Loucy (cell line): ENCODE measurements at regions not wholly inside any gene's neighbourhood (a gene's known extent, or its start where the extent isn't known, plus 50 kb on each side); places are given as distances from the start of the nearest gene placed in this dataset.

Experiments used
- H2AFZ ChIP-seq: fragments of 200-600 bp; sonication (generic); 2 replicates; pipeline ENCODE4 v1.6.0; 2016; ENCODE audit warnings: antibody characterized with exemption, mild to moderate bottlenecking, low read length, moderate library complexity
- H3F3A ChIP-seq: fragments of 200-600 bp; 2 replicates; pipeline ENCODE4 v1.6.0; 2016; ENCODE audit warnings: antibody characterized with exemption, low read depth, mild to moderate bottlenecking
- H3K27me3 ChIP-seq: fragments of 200-600 bp; sonication (generic); 2 replicates; pipeline ENCODE4 v1.6.1; 2014; ENCODE audit warnings: low read length, mild to moderate bottlenecking; ENCODE audit not compliant: insufficient read depth, poor library complexity, severe bottlenecking
- H3K36me3 ChIP-seq: fragments of 200-600 bp; sonication (generic); 2 replicates; pipeline ENCODE4 v1.6.1; 2016; ENCODE audit warnings: low read length; ENCODE audit not compliant: insufficient read depth
- H3K4me1 ChIP-seq: fragments of 200-600 bp; sonication (generic); 2 replicates; pipeline ENCODE4 v1.5.1; 2014; ENCODE audit warnings: low read length, mild to moderate bottlenecking; ENCODE audit not compliant: insufficient read depth, poor library complexity, severe bottlenecking
- H3K4me2 ChIP-seq: fragments of 200-600 bp; sonication (generic); 2 replicates; pipeline ENCODE4 v1.6.0; 2014; ENCODE audit warnings: antibody characterized with exemption, low read length, low read depth, mild to moderate bottlenecking; ENCODE audit not compliant: poor library complexity, severe bottlenecking
- H3K4me3 ChIP-seq: fragments of 200-600 bp; sonication (generic); 2 replicates; pipeline ENCODE4 v1.5.1; 2014; ENCODE audit warnings: low read length, mild to moderate bottlenecking, mixed read lengths; ENCODE audit not compliant: poor library complexity, severe bottlenecking
- H3K79me2 ChIP-seq: fragments of 200-600 bp; sonication (generic); 2 replicates; pipeline ENCODE4 v1.6.1; 2014; ENCODE audit warnings: low read length; ENCODE audit not compliant: insufficient read depth
- H3K9ac ChIP-seq: fragments of 200-600 bp; sonication (generic); 2 replicates; pipeline ENCODE4 v1.6.0; 2014; ENCODE audit warnings: mild to moderate bottlenecking, low read depth, low read length, moderate library complexity; ENCODE audit not compliant: poor library complexity, severe bottlenecking
- H3K9me2 ChIP-seq: fragments of 200-600 bp; sonication (generic); replicated peaks from 2 replicates; pipeline ENCODE4 v1.6.1; 2016; ENCODE audit warnings: low read depth, low read length, mixed read lengths
- H3K9me3 ChIP-seq: fragments of 200-600 bp; sonication (generic); 2 replicates; pipeline ENCODE4 v1.6.1; 2014; ENCODE audit warnings: mild to moderate bottlenecking, antibody characterized with exemption, low read length, low read depth; ENCODE audit not compliant: insufficient read depth
- H4K20me1 ChIP-seq: fragments of 200-600 bp; sonication (generic); 2 replicates; pipeline ENCODE4 v1.6.0; 2014; ENCODE audit warnings: antibody characterized with exemption, low read length, mild to moderate bottlenecking; ENCODE audit not compliant: insufficient read depth, poor library complexity, severe bottlenecking
- EZH2phosphoT487 ChIP-seq: fragments of 200-600 bp; IDR thresholded peaks from 2 replicates; pipeline ENCODE4 v1.6.1; 2018; ENCODE audit warnings: antibody characterized with exemption, mild to moderate bottlenecking, moderate library complexity, borderline replicate concordance
- TF ChIP-seq, protein P1 (sequence below): fragments of 200-600 bp; sonication (generic); conservative IDR thresholded peaks from 2 replicates; pipeline ENCODE4 v1.5.1; 2014; ENCODE audit warnings: mild to moderate bottlenecking, antibody characterized with exemption, low read length

DNA sequence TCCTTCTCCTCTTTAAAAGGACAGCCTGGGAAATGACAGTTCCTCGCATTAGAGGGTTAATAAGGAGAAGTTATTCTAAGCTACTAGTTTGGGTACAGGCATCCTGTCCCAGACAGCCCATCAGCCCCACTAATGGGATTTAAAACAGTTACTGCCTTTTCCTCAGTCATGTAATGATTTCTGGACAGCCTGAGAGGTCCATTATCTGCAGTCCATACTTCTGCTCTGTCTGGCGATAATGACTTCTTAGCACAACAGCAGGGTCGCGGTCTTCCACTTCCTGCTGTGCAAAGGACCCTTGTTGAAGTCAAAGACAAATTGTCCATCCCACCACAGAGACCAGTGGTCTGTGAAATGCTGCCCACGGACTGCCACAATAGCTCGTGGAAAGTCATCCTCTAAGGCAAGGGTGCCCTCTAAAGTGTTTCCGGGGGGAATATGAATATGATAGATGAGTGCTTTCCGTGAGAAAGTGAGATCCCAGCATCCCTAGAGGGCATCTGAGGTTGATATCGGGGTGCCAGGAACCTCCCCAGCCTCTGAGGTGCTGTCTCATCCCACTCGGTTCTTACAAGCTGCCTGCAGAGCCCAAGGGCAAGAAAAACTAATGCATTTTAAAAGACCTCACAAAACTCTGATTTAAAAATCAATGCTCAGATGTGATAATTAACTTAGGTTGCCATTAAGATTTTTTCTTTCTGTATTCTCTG lies 100.7 kb downstream of the SHOX2 start:
- Histone ChIP-seq H3K4me1 (no peaks in the 10 kb centered on the region), H3K4me2 (no peak overlapping the region), H2AFZ (no peak overlapping the region), H3K4me3 (no peak overlapping the region), H4K20me1 (no peaks in the 10 kb centered on the region), H3K36me3 (no peaks in the 10 kb centered on the region), H3K79me2 (no peaks in the 10 kb centered on the region), H3F3A (no peaks in the 10 kb centered on the region), H3K9ac (no peak overlapping the region), H3K9me2 (no peaks in the 10 kb centered on the region), H3K9me3 (no peaks in the 10 kb centered on the region), H3K27me3 (no peaks in the 10 kb centered on the region)
- TF ChIP-seq, protein P1, sequence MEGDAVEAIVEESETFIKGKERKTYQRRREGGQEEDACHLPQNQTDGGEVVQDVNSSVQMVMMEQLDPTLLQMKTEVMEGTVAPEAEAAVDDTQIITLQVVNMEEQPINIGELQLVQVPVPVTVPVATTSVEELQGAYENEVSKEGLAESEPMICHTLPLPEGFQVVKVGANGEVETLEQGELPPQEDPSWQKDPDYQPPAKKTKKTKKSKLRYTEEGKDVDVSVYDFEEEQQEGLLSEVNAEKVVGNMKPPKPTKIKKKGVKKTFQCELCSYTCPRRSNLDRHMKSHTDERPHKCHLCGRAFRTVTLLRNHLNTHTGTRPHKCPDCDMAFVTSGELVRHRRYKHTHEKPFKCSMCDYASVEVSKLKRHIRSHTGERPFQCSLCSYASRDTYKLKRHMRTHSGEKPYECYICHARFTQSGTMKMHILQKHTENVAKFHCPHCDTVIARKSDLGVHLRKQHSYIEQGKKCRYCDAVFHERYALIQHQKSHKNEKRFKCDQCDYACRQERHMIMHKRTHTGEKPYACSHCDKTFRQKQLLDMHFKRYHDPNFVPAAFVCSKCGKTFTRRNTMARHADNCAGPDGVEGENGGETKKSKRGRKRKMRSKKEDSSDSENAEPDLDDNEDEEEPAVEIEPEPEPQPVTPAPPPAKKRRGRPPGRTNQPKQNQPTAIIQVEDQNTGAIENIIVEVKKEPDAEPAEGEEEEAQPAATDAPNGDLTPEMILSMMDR, result no peak
- TF ChIP-seq EZH2phosphoT487, result no peak

DNA sequence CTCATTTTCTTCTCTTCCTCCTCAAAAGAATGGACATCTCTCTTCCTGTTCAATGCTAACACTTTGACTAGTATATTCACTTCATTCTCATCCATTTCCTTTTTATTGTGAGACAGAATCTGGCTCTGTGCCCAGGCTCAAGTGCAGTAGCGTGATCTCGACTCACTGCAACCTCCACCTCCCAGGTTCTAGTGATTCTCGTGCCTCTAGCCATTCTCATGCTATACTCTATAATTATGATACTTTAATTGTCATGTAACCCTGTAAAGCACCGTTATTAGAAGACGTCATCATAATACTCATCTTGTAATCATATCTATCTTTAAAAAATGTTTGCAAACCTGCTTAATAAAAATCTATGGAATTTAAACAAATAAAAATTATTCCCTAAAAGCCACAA lies 107.0 kb downstream of the SHOX2 start:
- no peak overlapping the region for H3K9ac ChIP-seq
- no peaks in the 10 kb centered on the region for H3K4me1 ChIP-seq
- H3K36me3 ChIP-seq, result no peaks in the 10 kb centered on the region
- TF ChIP-seq, protein P1, result no peak
- no peak for TF ChIP-seq EZH2phosphoT487
- no peak overlapping the region for H3K4me2 ChIP-seq
- H4K20me1 ChIP-seq, result no peaks in the 10 kb centered on the region
- H3F3A ChIP-seq, result no peaks in the 10 kb centered on the region
- no peak overlapping the region for H3K4me3 ChIP-seq
- H3K9me2 ChIP-seq, result no peaks in the 10 kb centered on the region
- H2AFZ ChIP-seq, result no peak overlapping the region
- no peaks in the 10 kb centered on the region for H3K27me3 ChIP-seq
- no peaks in the 10 kb centered on the region for H3K79me2 ChIP-seq
- H3K9me3 ChIP-seq, result no peaks in the 10 kb centered on the region

DNA sequence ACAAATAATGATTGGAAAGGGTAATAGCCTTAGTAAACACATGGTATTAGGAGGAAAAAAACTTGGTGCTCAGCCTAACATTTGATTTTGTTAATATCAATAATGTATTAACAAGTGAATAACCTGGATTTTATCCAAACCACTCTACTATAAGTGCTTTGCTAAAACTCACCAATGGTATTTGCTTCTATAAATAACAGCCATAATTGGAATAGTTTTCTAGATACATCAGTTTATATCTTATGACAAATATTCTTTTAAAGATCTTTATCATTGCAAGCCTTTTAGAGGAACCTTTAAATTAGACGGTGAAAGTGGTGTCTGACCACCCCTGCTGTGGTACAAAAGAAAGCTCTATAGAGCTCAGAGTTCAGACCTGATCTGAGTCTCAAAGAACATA lies 123.9 kb downstream of the SHOX2 start:
- Histone ChIP-seq H2AFZ (no peak overlapping the region), H3K9me3 (no peaks in the 10 kb centered on the region), H3K9me2 (no peaks in the 10 kb centered on the region), H3K79me2 (no peaks in the 10 kb centered on the region), H3K4me1 (no peaks in the 10 kb centered on the region), H3K4me3 (no peak overlapping the region), H3K27me3 (no peaks in the 10 kb centered on the region), H3K36me3 (no peaks in the 10 kb centered on the region), H3K9ac (no peak overlapping the region), H3F3A (no peaks in the 10 kb centered on the region), H3K4me2 (no peak overlapping the region), H4K20me1 (no peaks in the 10 kb centered on the region)
- no peak for TF ChIP-seq EZH2phosphoT487
- TF ChIP-seq, protein P1, result no peak
